ENCODE measurements at regions not wholly inside any gene's neighbourhood (a gene's known extent, or its start where the extent isn't known, plus 50 kb on each side); places are given as distances from the start of the nearest gene placed in this dataset.
A peak's percentile ranks its signal among the peaks of the same experiment; 100 is the strongest.

- WGBS (ENCODE audit: insufficient coverage, low coverage, missing lambda C conversion rate): 1% methylated on average over 5 of the region's 5 CpGs
- Histone ChIP-seq H3K9me1 (ENCODE audit: control insufficient read depth, insufficient read depth, low read length) (no peaks in the 10 kb centered on the region), H3K4me3 (no peak overlapping the region), H3K4me1 (replicated peaks in 1 of 2; ENCODE audit: control insufficient read depth in 2 of 2, insufficient read depth in 2 of 2, low read length in 2 of 2) (no peaks in the 10 kb centered on the region), H3K9me3 (replicated peaks; ENCODE audit: control insufficient read depth, insufficient read depth, low read depth, low read length) (no peaks in the 10 kb centered on the region), H4K20me1 (replicated peaks; ENCODE audit: control insufficient read depth, insufficient read depth, low read length) (no peaks in the 10 kb centered on the region), H3K27ac (ENCODE audit: extremely low read depth, low read depth, low read length) (no peak overlapping the region), H3K79me2 (ENCODE audit: control insufficient read depth, insufficient read depth, low read length) (no peaks in the 10 kb centered on the region), H2AFZ (ENCODE audit: low read depth, low read length) (no peak overlapping the region), H3K36me3 (ENCODE audit: control insufficient read depth, insufficient read depth, low read length) (no peaks in the 10 kb centered on the region), H3K27me3 (ENCODE audit: control insufficient read depth in 2 of 2, insufficient read depth in 2 of 2, low read length in 2 of 2) (peaks cover 31 to 34% of the 10 kb centered on the region in 2 experiments), H3K4me2 (ENCODE audit: insufficient read depth, low read length) (no peak overlapping the region), H3K9ac (ENCODE audit: insufficient read depth in 1 of 2, low read depth in 2 of 2, low read length in 2 of 2) (no peak overlapping the region)
- TF ChIP-seq CHCHD3 (CRISPR knock-in tag; IDR thresholded peaks at IDR 0.05) (0 out of 2 replicates have a peak, but pooled peaks have one; percentile 51), PHF8 (IDR thresholded peaks at IDR 0.05; ENCODE audit: borderline replicate concordance, low read length) (peak; percentile 14; the same call in 1 of the 2 replicates), CREB5 (CRISPR knock-in tag; IDR thresholded peaks at IDR 0.05) (no peak)
- no peak for FAIRE-seq
- ChIA-PET CTCF (ENCODE audit: low intra/inter-chr PET ratio) (no interaction called here), POLR2A (interaction anchor here (0.5 to 4.2 kb wide), 4 partner anchors 9 to 39 kb away, joined by 3 to 21 read pairs (median 6); no protein-coding TSS in a partner anchor)
- BruUV-seq (replicated peaks): no TSS peak
- intact Hi-C loops (cut with micrococcal nuclease): no loop called here
- in situ Hi-C loops (cut with MboI): no loop called here
- no peak for DNase-seq (ENCODE audit: extremely low read depth in 1 of 4, low spot score in 3 of 4)
- ATAC-seq: no peak
These were observed 119.1 kb downstream of the ZNF280B start for GRCh38 chr22:22389467-22389866.

GRCh38 chr22:22390989-22391388 is 117.6 kb downstream of the ZNF280B start:
- no peaks in the 10 kb centered on the region for H4K20me1 ChIP-seq (replicated peaks; ENCODE audit: control insufficient read depth, insufficient read depth, low read length)
- H3K79me2 ChIP-seq (ENCODE audit: control insufficient read depth, insufficient read depth, low read length): no peaks in the 10 kb centered on the region
- peaks cover 26 to 28% of the 10 kb centered on the region in 2 experiments for H3K27me3 ChIP-seq (ENCODE audit: control insufficient read depth in 2 of 2, insufficient read depth in 2 of 2, low read length in 2 of 2)
- in situ Hi-C loops (cut with MboI) (no loop called here), intact Hi-C loops (cut with micrococcal nuclease) (no loop called here)
- H3K27ac ChIP-seq (ENCODE audit: extremely low read depth, low read depth, low read length): no peak overlapping the region
- H3K36me3 ChIP-seq (ENCODE audit: control insufficient read depth, insufficient read depth, low read length): no peaks in the 10 kb centered on the region
- no peak for FAIRE-seq
- H3K9me1 ChIP-seq (ENCODE audit: control insufficient read depth, insufficient read depth, low read length): no peaks in the 10 kb centered on the region
- BruUV-seq (replicated peaks): no TSS peak
- H3K9ac ChIP-seq (ENCODE audit: insufficient read depth in 1 of 2, low read depth in 2 of 2, low read length in 2 of 2): no peak overlapping the region
- H2AFZ ChIP-seq (ENCODE audit: low read depth, low read length): no peak overlapping the region
- no peaks in the 10 kb centered on the region for H3K4me1 ChIP-seq (replicated peaks in 1 of 2; ENCODE audit: control insufficient read depth in 2 of 2, insufficient read depth in 2 of 2, low read length in 2 of 2)
- TF ChIP-seq TEAD4 (IDR thresholded peaks at IDR 0.05; ENCODE audit: low read length): no peak
- peak; percentile 71 for TF ChIP-seq TEAD4 (CRISPR knock-in tag; IDR thresholded peaks at IDR 0.05; ENCODE audit: borderline replicate concordance)
- 0 out of 2 replicates have a peak, but pooled peaks have one; percentile 57 for TF ChIP-seq CAMTA2 (CRISPR knock-in tag; conservative IDR thresholded peaks at IDR 0.05)
- no peak for TF ChIP-seq MAZ (CRISPR knock-in tag; conservative IDR thresholded peaks at IDR 0.05 in 1 of 2, IDR thresholded peaks at IDR 0.05 in 1 of 2)
- TF ChIP-seq ELF2 (CRISPR knock-in tag; IDR thresholded peaks at IDR 0.05): 0 out of 2 replicates have a peak, but pooled peaks have one; percentile 69
- TF ChIP-seq USF1 (CRISPR knock-in tag; IDR thresholded peaks at IDR 0.05): peak; percentile 14; the same call in 1 of the 2 replicates
- TF ChIP-seq ATF7 (IDR thresholded peaks at IDR 0.05): no peak
- no peak for TF ChIP-seq TEAD1 (CRISPR knock-in tag; IDR thresholded peaks at IDR 0.05)
- no peak for TF ChIP-seq MAX (CRISPR knock-in tag; IDR thresholded peaks at IDR 0.05)
- no peak for TF ChIP-seq SETDB1 (IDR thresholded peaks at IDR 0.05; ENCODE audit: low read length)
- no peak for TF ChIP-seq BMI1 (IDR thresholded peaks at IDR 0.05; ENCODE audit: low read length)
- TF ChIP-seq FOXA3 (CRISPR knock-in tag; conservative IDR thresholded peaks at IDR 0.05 in 1 of 2, IDR thresholded peaks at IDR 0.05 in 1 of 2): 0 out of 4 replicates have a peak, but pooled peaks of 1 of the 2 experiments have one; percentile 33
- H3K4me3 ChIP-seq: no peak overlapping the region
- no peaks in the 10 kb centered on the region for H3K9me3 ChIP-seq (replicated peaks; ENCODE audit: control insufficient read depth, insufficient read depth, low read depth, low read length)
- ATAC-seq: no peak
- DNase-seq (ENCODE audit: extremely low read depth in 1 of 4, low spot score in 3 of 4): peak in 3 of 4 experiments; percentile 18 to 26 (median 24)
- ChIA-PET CTCF (ENCODE audit: low intra/inter-chr PET ratio) (no interaction called here), POLR2A (interaction anchor here (0.5 to 2.6 kb wide), 5 partner anchors 10 to 42 kb away, joined by 3 to 9 read pairs (median 4); no protein-coding TSS in a partner anchor)
- WGBS (ENCODE audit: insufficient coverage, low coverage, missing lambda C conversion rate): 8% methylated on average over 4 of the region's 4 CpGs
- no peak overlapping the region for H3K4me2 ChIP-seq (ENCODE audit: insufficient read depth, low read length)
